Cardiac fibroblast (primary cell): ENCODE measurements at regions not wholly inside any gene's neighbourhood (a gene's known extent, or its start where the extent isn't known, plus 50 kb on each side); places are given as distances from the start of the nearest gene placed in this dataset.

Source experiments
- DNase-seq, 2 donors: peaks; one replicate each; pipeline versions ENCODE4 v3.0.0 to v3.0.0-alpha.2; 2010; ENCODE audit warnings: low read depth in 2 of 2
- H3K4me3 ChIP-seq, 2 donors: replicated peaks in 1 of 2; 1 replicate in 1 of 2; 2 replicates in 1 of 2; pipeline ENCODE4 v1.5.1; 2011; ENCODE audit warnings: low read depth in 2 of 2, low read length in 2 of 2, mild to moderate bottlenecking in 2 of 2, moderate library complexity in 1 of 2
- TF ChIP-seq, protein P1 (sequence below): IDR thresholded peaks from one replicate; pipeline ENCODE4 v1.5.1; 2011; ENCODE audit warnings: low read depth, mild to moderate bottlenecking, low read length, inconsistent platforms

DNA sequence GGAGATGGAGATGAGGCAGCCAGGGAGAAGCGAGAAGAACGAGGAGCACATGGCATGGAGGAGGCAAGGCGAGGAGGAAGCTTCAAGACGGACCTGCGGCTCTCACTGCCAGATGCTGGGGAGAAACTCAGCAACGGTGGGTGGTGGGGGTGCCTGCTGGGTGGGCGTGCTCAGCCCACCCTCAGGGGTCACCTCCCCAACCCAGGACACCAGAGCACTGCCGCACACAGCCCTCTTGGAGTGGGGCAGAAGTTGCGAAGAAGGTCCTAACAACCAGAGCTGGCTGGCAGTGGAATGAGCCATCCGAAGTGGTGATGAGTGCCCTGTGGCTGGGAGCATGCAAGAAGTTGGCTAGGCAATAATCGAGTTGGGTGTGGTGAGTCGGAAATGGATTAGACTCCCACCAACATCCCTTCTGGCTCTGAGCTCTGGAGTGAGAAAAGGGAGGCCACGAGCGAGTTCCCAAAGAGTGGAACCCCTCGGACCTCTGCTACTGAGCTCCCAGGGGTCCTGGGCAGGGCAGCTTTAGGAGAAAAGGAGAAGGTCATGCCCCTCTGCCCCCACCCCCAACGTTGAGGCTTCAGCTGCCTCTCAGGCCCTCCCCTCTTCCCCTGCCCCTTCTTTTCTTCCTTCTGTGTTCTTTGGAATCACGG lies 212.7 kb upstream of the MVB12B start:
- no peak overlapping the region for H3K4me3 ChIP-seq
- TF ChIP-seq, protein P1, sequence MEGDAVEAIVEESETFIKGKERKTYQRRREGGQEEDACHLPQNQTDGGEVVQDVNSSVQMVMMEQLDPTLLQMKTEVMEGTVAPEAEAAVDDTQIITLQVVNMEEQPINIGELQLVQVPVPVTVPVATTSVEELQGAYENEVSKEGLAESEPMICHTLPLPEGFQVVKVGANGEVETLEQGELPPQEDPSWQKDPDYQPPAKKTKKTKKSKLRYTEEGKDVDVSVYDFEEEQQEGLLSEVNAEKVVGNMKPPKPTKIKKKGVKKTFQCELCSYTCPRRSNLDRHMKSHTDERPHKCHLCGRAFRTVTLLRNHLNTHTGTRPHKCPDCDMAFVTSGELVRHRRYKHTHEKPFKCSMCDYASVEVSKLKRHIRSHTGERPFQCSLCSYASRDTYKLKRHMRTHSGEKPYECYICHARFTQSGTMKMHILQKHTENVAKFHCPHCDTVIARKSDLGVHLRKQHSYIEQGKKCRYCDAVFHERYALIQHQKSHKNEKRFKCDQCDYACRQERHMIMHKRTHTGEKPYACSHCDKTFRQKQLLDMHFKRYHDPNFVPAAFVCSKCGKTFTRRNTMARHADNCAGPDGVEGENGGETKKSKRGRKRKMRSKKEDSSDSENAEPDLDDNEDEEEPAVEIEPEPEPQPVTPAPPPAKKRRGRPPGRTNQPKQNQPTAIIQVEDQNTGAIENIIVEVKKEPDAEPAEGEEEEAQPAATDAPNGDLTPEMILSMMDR: no peak
- DNase-seq: no peak

DNA sequence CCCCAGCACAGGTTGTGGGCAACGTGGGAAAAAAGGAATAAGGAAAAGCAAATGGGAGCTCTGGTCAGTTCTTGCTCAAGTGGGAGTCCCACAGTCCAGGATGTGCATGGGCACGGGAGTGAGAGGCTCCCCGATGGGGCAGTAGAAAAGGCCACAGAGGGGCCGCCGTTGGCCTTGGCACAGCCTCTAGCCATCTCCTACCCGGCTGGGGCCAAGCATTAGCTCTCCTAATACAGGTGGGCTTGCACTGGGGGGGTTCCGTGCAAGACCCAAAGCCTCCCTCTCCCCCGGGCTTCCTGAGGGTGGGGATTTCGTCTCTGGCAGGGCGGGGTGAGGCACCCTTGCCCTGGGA lies 212.2 kb upstream of the MVB12B start:
- TF ChIP-seq, protein P1: no peak
- H3K4me3 ChIP-seq: no peak overlapping the region
- no peak for DNase-seq

DNA sequence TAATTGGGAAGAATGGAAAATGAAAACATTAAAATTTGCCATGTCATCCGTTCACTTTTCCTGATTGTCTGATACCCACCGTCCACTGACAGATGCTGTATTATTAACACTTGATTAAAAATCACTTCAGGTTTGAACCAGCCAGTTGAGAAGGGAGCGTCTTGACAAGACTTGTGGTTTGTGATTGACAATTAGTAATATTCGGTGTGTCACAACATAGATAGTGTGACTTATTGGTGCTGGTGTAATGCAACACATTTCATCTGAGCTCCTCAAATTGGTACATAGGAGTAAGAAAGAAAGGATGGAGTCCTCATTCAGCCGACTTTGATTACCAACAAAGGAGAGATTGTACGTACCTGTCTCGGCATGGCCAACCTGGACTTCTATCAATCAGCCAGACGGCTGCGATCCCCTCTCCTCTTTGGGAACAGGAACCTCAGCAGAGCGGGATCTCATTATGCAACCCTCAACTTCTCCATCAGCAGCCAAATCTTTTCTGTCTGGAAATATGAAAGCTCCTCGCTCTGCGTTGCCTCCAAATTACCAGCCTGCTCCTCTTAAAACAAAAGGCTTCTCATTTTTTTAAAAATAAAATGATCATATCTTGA lies 211.7 kb upstream of the MVB12B start:
- no peak overlapping the region for H3K4me3 ChIP-seq
- TF ChIP-seq, protein P1: no peak
- DNase-seq: no peak

DNA sequence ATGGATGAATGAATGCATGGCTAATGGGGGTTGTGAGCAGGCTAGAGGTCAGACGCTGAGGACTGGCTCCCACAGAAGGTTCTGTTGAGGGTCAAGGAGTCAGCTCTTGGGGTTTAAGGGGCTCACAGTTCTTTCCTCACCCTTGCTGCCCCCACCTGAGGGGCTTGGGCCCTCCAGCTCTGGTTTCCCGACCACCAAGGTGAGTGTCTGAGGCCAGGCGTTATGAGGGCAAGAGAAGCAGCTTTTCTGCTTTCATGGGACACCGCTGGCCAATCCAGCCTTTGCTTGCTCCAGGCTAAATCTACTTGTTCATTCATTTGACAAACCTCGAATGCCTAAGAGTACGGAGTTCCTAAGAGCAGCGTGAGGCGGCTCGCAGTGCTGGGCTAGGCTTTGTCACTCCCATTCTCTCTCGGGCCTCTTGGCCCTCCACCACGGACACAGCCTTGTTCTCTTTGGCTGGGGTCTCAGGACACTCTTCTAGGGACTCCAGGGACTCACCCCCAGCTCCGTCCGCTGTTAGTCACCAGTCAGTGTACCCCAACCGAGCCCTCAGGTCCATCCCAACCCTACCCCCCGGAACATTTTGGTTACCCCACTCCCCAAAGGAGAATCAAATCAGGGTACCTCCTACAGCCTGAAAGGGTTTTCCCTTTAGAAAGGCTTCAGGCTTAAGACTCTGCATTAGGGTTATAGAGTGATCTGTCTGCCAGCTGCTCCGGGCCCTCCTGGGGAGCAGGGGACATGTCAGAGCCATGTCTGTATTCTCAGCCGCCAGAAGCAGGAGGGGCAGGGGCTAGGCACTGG lies 210.1 kb upstream of the MVB12B start:
- TF ChIP-seq, protein P1: no peak
- no peak for DNase-seq
- no peak overlapping the region for H3K4me3 ChIP-seq

DNA sequence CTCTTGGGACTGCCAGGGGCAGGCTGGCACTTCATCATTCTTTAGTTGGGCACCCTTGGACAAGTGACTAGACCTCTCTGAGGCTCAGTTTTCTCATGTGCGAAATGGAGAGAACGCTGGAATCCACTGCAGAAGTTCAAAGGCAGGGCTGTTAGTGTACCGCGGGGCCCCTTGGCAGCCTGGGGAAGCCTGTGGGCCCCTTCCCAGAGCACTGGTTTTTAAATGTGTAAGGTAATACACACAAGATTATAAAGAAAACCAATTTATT lies 209.5 kb upstream of the MVB12B start:
- TF ChIP-seq, protein P1: no peak
- no peak overlapping the region for H3K4me3 ChIP-seq
- DNase-seq: no peak

DNA sequence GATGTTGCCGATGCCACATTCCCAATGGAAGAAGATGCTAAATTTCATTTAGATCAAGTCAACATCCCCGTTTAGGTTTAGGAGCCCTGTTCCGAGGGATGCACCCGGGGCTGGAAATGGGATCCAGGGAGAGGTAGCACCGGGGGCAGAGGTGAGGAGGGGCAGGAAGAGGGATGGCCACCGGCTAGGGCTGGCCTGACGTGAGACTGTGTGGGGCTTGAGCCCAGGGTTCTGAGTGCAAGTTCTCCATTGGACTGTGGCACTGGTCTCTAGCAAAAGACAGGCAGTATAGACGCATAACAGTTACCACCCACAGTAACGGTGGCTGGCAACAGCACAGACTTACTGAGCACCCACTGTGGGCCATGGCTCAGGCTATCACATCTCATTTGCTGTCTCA lies 209.0 kb upstream of the MVB12B start:
- TF ChIP-seq, protein P1: no peak
- no peak for DNase-seq
- no peak overlapping the region for H3K4me3 ChIP-seq
